OCI-LY1 (cell line): ENCODE measurements at regions not wholly inside any gene's neighbourhood (a gene's known extent, or its start where the extent isn't known, plus 50 kb on each side); places are given as distances from the start of the nearest gene placed in this dataset.

Source experiments
- H2AFZ ChIP-seq: fragments of 200-600 bp; sonication (generic), shearing (Covaris generic); 2 replicates; pipeline ENCODE4 v1.6.0; 2014; ENCODE audit warnings: antibody characterized with exemption, mild to moderate bottlenecking, low read length
- H3F3A ChIP-seq: fragments of 200-600 bp; sonication (generic), shearing (Covaris generic); 2 replicates; pipeline ENCODE4 v1.6.0; 2014; ENCODE audit warnings: mild to moderate bottlenecking, antibody characterized with exemption, low read length, moderate library complexity; ENCODE audit not compliant: insufficient read depth
- H3K27ac ChIP-seq: fragments of 200-600 bp; sonication (generic); 2 replicates; pipeline ENCODE4 v1.5.1; 2014; ENCODE audit warnings: low read length, mixed run types, mild to moderate bottlenecking, low read depth; ENCODE audit not compliant: poor library complexity, severe bottlenecking
- H3K27me3 ChIP-seq: fragments of 200-600 bp; sonication (generic); 2 replicates; pipeline ENCODE4 v1.6.0; 2014; ENCODE audit warnings: antibody characterized with exemption, mild to moderate bottlenecking, low read length, moderate library complexity; ENCODE audit not compliant: insufficient read depth
- H3K36me3 ChIP-seq: fragments of 200-600 bp; sonication (generic); 2 replicates; pipeline ENCODE4 v1.6.1; 2014; ENCODE audit warnings: mild to moderate bottlenecking, antibody characterized with exemption, low read length, moderate library complexity, mixed read lengths; ENCODE audit not compliant: insufficient read depth
- H3K4me1 ChIP-seq: fragments of 200-600 bp; sonication (generic); 2 replicates; pipeline ENCODE4 v1.5.1; 2014; ENCODE audit warnings: mild to moderate bottlenecking, low read length, moderate library complexity; ENCODE audit not compliant: insufficient read depth, severe bottlenecking
- H3K4me2 ChIP-seq: fragments of 200-600 bp; sonication (generic), shearing (Covaris generic); 2 replicates; pipeline ENCODE4 v1.6.1; 2014; ENCODE audit warnings: low read length
- H3K4me3 ChIP-seq: fragments of 200-600 bp; sonication (generic); 2 replicates; pipeline ENCODE4 v1.5.1; 2014; ENCODE audit warnings: low read length, low read depth, mild to moderate bottlenecking, mixed read lengths; ENCODE audit not compliant: poor library complexity, severe bottlenecking
- H3K79me2 ChIP-seq: fragments of 200-600 bp; shearing (Covaris generic); 2 replicates; pipeline ENCODE4 v1.6.1; 2016; ENCODE audit warnings: mixed run types, low read length, mixed read lengths; ENCODE audit not compliant: insufficient read depth
- H3K9ac ChIP-seq: fragments of 200-600 bp; sonication (generic), shearing (Covaris generic); 2 replicates; pipeline ENCODE4 v1.6.1; 2014; ENCODE audit warnings: mild to moderate bottlenecking, low read length, mixed read lengths
- H3K9me2 ChIP-seq: fragments of 200-600 bp; sonication (generic), shearing (Covaris generic); 2 replicates; pipeline ENCODE4 v1.6.1; 2014; ENCODE audit warnings: low read depth, mild to moderate bottlenecking, low read length, mixed read lengths
- H3K9me3 ChIP-seq: fragments of 200-600 bp; shearing (Covaris generic); 2 replicates; pipeline ENCODE4 v1.6.1; 2014; ENCODE audit warnings: low read length, mixed read lengths
- H4K20me1 ChIP-seq: fragments of 200-600 bp; sonication (generic), shearing (Covaris generic); 2 replicates; pipeline ENCODE4 v1.6.0; 2016; ENCODE audit warnings: mild to moderate bottlenecking, low read length; ENCODE audit not compliant: insufficient read depth
- EZH2 ChIP-seq: fragments of 200-600 bp; sonication (generic), shearing (Covaris generic); IDR thresholded peaks from 2 replicates; pipeline ENCODE4 v1.8.0; 2017; ENCODE audit warnings: borderline replicate concordance, mixed run types, mild to moderate bottlenecking, antibody characterized with exemption, low read length, moderate library complexity, mixed read lengths
- TF ChIP-seq, protein P1 (sequence below): fragments of 200-600 bp; sonication (generic), shearing (Covaris generic); IDR thresholded peaks from 2 replicates; pipeline ENCODE4 v1.5.1; 2017; ENCODE audit warnings: mild to moderate bottlenecking, antibody characterized with exemption, low read length, moderate library complexity, mixed read lengths

DNA sequence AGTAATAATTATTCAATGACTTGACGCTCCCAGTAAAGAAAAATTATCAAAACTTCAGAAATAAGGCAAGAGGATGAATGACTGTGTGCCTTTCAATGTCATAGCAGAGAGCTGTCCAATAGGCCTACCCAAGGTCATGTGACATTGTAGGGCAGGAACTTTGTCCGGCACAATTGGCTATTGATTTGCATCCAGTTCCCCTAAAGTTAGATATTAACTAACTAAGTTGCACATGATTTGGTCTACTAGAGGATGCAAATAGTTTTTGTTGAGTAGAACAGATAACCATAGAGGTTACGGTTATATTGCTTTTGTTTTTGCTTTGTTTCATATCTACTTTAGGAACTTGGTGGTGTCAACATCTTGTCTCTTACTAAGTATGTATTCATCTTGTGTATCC is 127.9 kb upstream of the PFN2 start:
- no peak overlapping the region for H2AFZ ChIP-seq
- no peak for TF ChIP-seq EZH2
- TF ChIP-seq, protein P1, sequence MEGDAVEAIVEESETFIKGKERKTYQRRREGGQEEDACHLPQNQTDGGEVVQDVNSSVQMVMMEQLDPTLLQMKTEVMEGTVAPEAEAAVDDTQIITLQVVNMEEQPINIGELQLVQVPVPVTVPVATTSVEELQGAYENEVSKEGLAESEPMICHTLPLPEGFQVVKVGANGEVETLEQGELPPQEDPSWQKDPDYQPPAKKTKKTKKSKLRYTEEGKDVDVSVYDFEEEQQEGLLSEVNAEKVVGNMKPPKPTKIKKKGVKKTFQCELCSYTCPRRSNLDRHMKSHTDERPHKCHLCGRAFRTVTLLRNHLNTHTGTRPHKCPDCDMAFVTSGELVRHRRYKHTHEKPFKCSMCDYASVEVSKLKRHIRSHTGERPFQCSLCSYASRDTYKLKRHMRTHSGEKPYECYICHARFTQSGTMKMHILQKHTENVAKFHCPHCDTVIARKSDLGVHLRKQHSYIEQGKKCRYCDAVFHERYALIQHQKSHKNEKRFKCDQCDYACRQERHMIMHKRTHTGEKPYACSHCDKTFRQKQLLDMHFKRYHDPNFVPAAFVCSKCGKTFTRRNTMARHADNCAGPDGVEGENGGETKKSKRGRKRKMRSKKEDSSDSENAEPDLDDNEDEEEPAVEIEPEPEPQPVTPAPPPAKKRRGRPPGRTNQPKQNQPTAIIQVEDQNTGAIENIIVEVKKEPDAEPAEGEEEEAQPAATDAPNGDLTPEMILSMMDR, result no peak
- no peaks in the 10 kb centered on the region for H3F3A ChIP-seq
- no peak overlapping the region for H3K9ac ChIP-seq
- no peaks in the 10 kb centered on the region for H3K27me3 ChIP-seq
- H3K9me3 ChIP-seq, result no peaks in the 10 kb centered on the region; the same call in 1 of the 2 replicates
- H3K4me2 ChIP-seq, result no peak overlapping the region
- no peaks in the 10 kb centered on the region for H4K20me1 ChIP-seq
- no peaks in the 10 kb centered on the region for H3K9me2 ChIP-seq
- no peak overlapping the region for H3K4me3 ChIP-seq
- H3K4me1 ChIP-seq, result no peaks in the 10 kb centered on the region
- H3K27ac ChIP-seq, result no peak overlapping the region
- H3K79me2 ChIP-seq, result no peaks in the 10 kb centered on the region
- no peaks in the 10 kb centered on the region for H3K36me3 ChIP-seq

DNA sequence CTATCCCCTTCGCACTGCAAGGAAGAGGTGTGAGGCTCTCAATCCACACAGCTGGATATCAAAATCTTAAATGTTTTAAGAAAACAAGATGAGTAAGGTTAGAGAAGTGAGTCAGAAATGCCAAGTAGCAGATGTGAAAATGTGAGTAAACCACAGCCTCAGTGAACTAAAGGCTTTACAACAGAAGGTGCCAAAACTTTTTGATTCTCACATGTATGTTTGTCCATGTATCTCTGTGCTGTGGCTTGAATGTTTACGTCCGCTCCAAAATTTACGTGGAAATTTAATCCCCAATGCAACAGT is 126.8 kb upstream of the PFN2 start:
- no peak for TF ChIP-seq EZH2
- TF ChIP-seq, protein P1, result no peak
- Histone ChIP-seq H3K9me3 (no peaks in the 10 kb centered on the region; the same call in 1 of the 2 replicates), H3F3A (no peaks in the 10 kb centered on the region), H3K27ac (no peak overlapping the region), H4K20me1 (no peaks in the 10 kb centered on the region), H2AFZ (no peak overlapping the region), H3K36me3 (no peaks in the 10 kb centered on the region), H3K27me3 (no peaks in the 10 kb centered on the region), H3K4me2 (no peak overlapping the region), H3K9me2 (no peaks in the 10 kb centered on the region), H3K4me1 (no peaks in the 10 kb centered on the region), H3K79me2 (no peaks in the 10 kb centered on the region), H3K4me3 (no peak overlapping the region), H3K9ac (no peak overlapping the region)

GRCh38 chr3:150096700-150097587 is 126.2 kb upstream of the PFN2 start:
- H3K27me3 ChIP-seq, result no peaks in the 10 kb centered on the region
- H3K36me3 ChIP-seq, result no peaks in the 10 kb centered on the region
- H3K4me3 ChIP-seq, result no peak overlapping the region
- no peaks in the 10 kb centered on the region for H3K79me2 ChIP-seq
- no peak overlapping the region for H3K4me2 ChIP-seq
- no peaks in the 10 kb centered on the region for H4K20me1 ChIP-seq
- no peak overlapping the region for H3K9ac ChIP-seq
- H3K9me3 ChIP-seq, result no peaks in the 10 kb centered on the region; the same call in 1 of the 2 replicates
- no peaks in the 10 kb centered on the region for H3K9me2 ChIP-seq
- no peak overlapping the region for H2AFZ ChIP-seq
- TF ChIP-seq, protein P1, result no peak
- H3K4me1 ChIP-seq, result no peaks in the 10 kb centered on the region
- no peak overlapping the region for H3K27ac ChIP-seq
- no peaks in the 10 kb centered on the region for H3F3A ChIP-seq
